HG03135 (cell line): ENCODE measurements at regions not wholly inside any gene's neighbourhood (a gene's known extent, or its start where the extent isn't known, plus 50 kb on each side); places are given as distances from the start of the nearest gene placed in this dataset.
"Not testable (repeated sequence)": the region's sequence is repeated elsewhere in the genome, so short reads cannot be mapped to it uniquely, and the experiment has no call there.

Experiments
- ATAC-seq: cut with Tn5 transposase; IDR thresholded peaks from one replicate; pipeline ENCODE4 v1.9.1; 2021; ENCODE audit warnings: mild to moderate bottlenecking, moderate library complexity; ENCODE audit not compliant: unreplicated experiment

DNA sequence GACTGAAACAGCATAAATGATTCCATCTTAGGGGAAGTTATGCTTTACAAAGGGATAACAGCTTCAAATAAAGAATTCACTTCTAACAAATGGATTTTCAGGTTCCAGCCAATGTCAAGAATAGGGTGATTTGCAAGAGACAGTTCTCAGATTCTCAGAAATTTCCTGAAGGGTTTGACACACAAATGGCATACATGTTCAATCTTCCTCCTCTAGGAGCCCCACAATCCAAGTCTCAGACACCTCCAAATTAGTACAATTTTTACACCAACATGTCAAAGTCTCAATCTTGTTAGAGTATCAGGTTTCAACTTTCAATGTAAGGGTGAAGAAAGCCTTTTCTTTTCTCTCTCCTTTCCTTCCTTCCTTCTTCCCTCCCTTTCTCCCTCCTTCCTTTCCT, 996.6 kb downstream of the TLE1 start:
- ATAC-seq: no peak

GRCh38 chr9:80691229-80691628, 998.1 kb downstream of the TLE1 start:
- no peak for ATAC-seq

GRCh38 chr9:80690349-80690939, 998.9 kb downstream of the TLE1 start:
- ATAC-seq: no peak

GRCh38 chr9:80679916-80680315, 1009.4 kb downstream of the TLE1 start:
- no peak for ATAC-seq

DNA sequence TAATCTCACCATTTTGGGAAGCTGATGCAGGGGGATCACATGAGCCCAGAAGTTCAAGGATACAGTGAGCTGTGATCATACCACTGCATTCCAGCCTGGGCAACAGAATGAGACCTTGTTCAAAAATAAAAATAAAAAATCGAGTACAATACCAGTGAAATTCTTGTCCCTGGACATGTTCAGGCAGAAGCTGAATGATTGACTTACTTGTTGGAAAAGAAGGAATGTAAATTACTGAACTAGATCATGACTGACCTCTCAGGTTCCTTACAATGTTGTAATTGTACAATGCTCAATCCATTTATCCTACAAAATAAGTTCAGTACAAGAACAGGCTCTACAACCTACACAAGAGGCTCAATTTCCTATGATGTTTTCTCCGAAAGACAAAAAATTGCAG, 1010.4 kb downstream of the TLE1 start:
- no peak for ATAC-seq

GRCh38 chr9:80673496-80673895, 1015.9 kb downstream of the TLE1 start:
- ATAC-seq: no peak

- ATAC-seq: no peak
These were observed 1023.9 kb downstream of the TLE1 start for GRCh38 chr9:80665479-80665878.

DNA sequence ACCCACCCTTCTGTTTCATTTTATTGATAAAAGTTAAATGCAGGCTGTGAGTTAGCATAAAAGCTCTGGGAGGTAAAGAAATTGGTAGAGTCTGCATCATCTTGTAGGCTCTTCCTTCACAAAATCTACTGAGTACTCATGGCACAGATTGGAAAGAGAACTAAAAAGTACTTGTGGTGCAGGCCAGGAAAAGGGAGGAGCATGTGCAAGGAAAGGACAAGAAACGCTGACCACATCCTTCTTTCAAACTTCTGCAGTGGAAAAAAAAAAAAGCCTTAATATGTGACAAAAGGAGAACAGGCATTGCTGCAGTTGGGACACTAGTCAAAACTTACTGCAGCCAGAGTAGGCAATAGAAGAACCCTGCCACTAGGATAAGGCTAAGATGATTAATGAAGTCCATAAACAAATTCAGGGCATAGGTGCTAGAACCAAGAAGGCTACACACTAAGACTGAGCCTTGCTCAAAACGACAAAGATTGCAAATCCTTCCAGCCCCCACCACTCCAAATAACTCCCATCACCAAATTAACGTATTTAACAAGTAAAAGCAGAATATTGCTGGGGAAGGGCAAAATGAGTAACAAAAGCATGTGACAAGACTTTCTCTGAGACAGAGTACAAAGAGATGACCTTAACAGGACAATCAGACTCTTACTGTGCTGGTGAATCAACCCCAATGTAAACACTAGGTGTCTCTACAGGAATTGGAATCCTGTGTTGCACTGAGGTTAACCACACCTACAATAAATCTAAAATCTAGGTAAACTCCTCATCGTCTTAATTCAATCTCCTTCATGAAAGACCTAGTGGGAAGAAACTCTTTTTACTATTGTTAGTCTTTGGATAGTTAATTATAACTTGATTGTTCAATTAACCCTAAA, 1024.8 kb downstream of the TLE1 start:
- ATAC-seq: no peak

DNA sequence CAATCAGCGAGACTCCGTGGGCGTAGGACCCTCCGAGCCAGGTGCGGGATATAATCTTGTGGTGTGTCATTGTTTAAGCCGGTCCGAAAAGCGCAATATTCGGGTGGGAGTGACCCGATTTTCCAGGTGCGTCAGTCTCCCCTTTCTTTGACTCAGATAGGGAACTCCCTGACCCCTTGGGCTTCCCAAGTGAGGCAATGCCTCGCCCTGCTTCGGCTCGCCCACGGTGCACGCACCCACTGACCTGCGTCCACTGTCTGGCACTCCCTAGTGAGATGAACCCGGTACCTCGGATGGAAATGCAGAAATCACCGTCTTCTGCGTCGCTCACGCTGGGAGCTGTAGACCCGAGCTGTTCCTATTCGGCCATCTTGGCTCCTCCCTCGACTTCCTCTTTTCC, 1029.6 kb downstream of the TLE1 start:
- ATAC-seq: not testable (repeated sequence)

DNA sequence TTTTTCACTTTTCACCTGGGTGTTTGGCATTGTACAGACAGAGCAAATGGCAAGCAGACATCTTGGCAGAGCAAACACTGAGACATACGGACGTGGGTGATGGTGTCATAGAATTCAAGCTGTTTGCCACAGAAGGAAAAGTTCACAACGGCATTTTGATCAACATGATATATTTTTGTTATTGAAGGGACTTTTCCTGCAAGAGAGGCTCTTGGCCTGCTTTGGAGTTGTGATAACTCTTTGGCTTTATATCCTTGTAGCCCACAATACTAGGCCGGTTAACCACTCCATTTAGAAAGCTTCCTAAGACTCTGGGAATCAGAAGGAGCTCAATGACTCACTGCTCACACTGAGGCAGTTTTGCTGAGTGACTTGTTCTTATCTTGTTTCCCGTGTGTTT, 1038.3 kb downstream of the TLE1 start:
- no peak for ATAC-seq

- no peak for ATAC-seq
These were observed 1039.9 kb downstream of the TLE1 start for GRCh38 chr9:80649496-80649895.

DNA sequence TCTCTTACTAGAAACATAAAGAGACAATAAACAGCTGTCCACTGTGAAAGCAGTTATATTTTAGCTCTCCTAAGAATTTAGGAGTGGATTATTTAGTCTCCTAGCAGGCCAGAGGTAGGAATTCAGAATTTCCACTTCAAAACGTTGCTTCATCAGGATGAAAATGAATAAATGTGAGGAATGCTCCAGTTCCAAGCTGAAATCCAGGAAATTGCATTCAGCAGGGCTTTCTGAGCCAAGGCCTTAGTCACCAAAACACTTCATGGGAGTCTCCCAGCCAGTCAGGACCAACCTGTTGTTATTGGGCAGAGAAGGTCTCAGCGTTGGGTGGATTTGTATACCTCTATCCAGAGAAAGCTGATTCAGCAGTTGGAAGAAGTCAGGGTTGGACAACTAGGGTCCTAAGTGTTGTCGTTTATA, 1040.3 kb downstream of the TLE1 start:
- no peak for ATAC-seq

DNA sequence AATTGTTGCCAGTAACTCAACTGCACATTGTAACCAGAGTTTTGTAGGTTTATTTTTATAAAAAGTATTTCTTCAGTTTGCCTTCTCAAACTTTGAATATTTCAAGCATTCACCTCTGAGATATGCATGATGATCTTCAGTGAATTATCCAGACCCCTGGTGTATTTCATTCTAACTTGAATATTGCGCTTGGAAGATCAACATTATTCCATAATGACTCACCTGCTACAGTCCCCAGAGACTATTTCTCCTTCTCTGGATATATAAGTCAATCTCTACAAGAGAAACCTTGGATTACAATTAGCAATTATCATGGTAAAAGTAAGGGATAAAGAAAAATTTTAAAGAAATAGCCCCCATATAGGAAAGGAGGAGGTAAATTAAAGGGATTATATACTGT, 1041.0 kb downstream of the TLE1 start:
- no peak for ATAC-seq

DNA sequence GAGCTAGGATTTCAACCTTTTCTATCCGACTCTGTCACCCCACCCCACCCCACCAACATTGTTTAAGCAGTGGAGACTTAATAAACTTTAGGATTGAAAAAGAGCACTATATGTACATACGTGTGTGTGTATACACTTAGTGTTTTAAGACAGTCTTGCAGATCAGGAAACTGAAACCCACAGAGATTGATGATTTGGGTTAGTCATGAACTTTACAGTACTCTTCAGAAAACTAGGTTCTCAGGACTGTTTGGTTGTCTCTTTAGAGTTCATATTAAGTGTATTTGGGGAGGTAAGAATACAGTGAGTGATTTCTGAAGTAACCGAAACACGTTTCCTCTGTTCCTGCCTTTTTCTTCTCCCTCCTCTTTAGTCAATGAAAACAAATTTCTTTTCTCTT, 1043.1 kb downstream of the TLE1 start:
- ATAC-seq: no peak

DNA sequence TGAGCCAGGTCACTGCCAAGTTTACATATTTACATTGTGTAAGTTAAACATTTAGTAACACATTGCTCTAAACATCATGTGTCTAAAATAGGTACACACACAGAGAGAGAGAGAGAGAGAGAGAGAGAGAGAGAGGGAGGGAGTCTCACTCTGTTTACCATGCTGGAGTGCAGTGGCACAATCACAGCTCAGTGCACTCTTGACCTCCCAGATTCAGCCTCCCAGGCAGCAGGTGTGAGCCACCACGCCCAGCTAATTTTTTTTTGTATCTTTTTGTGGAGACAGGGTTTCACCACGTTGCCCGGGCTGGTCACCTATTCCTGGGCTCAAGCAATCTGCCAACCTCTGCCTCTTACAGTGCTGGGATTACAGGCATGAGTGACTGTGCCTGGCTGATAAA, 1045.3 kb downstream of the TLE1 start:
- ATAC-seq: no peak

- ATAC-seq: no peak
These were observed 1054.3 kb downstream of the TLE1 start for GRCh38 chr9:80635065-80635464.

- no peak for ATAC-seq
These were observed 1057.3 kb downstream of the TLE1 start for GRCh38 chr9:80632041-80632440.

- ATAC-seq: no peak
These were observed 1050.7 kb downstream of the TLE4 start for GRCh38 chr9:80622508-80622907.

DNA sequence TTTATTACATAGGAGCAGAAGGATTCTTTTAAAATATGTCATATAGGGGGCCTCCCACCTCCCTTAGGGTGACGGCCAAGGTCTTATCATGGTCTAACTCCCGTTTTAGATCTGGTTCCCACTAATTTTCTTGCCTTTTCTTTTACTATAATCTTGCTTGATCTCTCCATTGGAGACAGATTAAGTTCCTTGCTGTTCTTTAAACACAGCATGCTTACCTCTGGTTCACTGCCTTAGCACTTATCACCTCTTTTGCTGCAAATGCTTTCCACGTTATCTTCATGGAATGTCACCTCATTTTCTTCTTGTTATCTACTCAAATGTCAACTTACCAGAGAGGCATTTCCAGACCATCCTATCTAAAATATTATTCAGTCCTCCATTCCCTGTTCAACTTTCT, 1047.6 kb downstream of the TLE4 start:
- no peak for ATAC-seq

DNA sequence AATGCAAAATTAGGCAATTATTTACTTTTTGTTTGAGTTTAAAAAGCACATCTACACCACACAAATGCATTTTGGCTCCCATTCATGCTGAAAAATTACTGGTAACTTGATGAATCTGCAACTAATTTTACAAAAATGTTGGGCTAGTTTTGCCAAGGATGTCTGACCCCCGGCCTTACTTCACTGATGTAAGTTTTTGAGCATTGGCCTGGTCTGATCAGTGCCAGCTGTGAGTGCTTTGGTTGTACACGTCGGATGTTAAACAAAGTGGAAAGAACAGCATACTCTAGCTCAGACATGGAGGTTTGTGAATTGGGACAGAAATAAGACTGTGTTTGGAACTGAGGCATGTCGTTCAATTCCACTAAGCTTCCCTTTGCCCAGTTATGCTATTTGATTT, 1044.2 kb downstream of the TLE4 start:
- no peak for ATAC-seq

DNA sequence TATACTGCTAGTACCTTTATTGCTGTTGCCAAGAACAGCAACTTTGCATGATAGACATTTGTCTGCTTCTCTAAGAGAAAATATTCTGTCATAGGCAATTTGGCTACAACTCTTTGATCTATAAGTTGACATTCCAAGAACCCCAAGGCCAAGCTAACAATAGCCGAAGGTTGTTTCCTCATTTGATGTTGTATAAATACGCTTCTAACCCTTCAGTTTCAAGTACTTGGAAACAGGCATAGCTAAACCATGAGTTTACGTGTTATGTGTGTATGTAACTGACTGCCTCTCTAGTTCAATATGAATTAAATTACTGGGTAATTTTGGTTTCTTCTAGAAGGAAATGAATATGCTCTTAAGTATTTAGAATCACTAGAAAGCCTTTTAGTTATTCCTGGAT, 1034.0 kb downstream of the TLE4 start:
- ATAC-seq: no peak

DNA sequence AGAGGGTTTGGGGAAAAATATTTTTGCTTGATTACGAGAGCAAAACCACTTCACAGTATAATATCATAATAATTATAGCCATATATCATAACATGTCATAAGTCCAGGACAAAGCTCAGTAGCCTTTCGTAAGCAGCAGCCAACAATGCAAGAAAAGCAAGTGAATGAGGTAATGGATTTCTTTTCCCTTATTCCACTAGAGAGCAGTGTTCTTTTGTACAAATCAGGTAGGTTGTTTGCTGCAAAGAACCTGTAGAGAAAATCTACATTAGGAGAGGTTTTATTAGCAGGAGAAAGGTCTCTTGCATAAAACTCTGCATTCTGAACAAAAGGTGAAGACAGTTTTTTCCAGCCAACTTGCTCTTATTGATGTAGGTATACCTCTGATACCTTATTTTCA, 1033.4 kb downstream of the TLE4 start:
- ATAC-seq: no peak

- no peak for ATAC-seq
These were observed 1030.5 kb downstream of the TLE4 start for GRCh38 chr9:80602291-80602690.
